Adrenal gland (tissue), 5 donors: ENCODE measurements at regions not wholly inside any gene's neighbourhood (a gene's known extent, or its start where the extent isn't known, plus 50 kb on each side); places are given as distances from the start of the nearest gene placed in this dataset.

Experiments
- POLR2A ChIP-seq, 2 donors: fragments of 450-650 bp; IDR thresholded peaks; one replicate each; pipeline ENCODE4 v1.6.1; 2017; ENCODE audit warnings: antibody characterized with exemption in 2 of 2, mild to moderate bottlenecking in 2 of 2, moderate library complexity in 1 of 2
- TF ChIP-seq, protein P1 (sequence below), 6 experiments: fragments of 450-650 bp in 4 of 6; fragments of 200-600 bp in 2 of 6; sonication (generic) in 1 of 6; IDR thresholded peaks; 1 replicate in 5 of 6; 2 replicates in 1 of 6; pipeline versions ENCODE4 v1.5.1 to v1.8.0; 2016 to 2021; ENCODE audit warnings: antibody characterized with exemption in 6 of 6, mild to moderate bottlenecking in 2 of 6, moderate library complexity in 1 of 6
- donor health status: DM: no; HTN: no; CAD: no.

DNA sequence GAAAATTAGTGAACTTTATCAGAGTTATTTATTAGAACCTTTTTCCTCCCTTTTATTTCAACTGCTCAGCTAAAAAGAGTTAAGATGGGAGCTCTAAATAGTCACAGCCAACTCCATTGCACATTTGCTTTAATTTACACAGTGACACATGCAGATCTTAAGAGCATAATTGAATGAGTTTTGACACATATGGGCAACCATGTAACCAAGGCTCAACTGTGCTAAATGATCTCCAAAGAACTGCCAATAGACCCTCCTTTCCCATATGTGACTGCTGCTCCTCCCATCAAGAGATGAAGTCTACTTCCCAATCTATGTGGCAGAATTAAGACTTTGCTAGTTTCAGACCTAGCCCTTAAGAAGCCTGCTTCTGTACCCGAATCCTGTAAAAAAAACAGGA is 960.0 kb downstream of the BCL11B start:
- TF ChIP-seq, protein P1, sequence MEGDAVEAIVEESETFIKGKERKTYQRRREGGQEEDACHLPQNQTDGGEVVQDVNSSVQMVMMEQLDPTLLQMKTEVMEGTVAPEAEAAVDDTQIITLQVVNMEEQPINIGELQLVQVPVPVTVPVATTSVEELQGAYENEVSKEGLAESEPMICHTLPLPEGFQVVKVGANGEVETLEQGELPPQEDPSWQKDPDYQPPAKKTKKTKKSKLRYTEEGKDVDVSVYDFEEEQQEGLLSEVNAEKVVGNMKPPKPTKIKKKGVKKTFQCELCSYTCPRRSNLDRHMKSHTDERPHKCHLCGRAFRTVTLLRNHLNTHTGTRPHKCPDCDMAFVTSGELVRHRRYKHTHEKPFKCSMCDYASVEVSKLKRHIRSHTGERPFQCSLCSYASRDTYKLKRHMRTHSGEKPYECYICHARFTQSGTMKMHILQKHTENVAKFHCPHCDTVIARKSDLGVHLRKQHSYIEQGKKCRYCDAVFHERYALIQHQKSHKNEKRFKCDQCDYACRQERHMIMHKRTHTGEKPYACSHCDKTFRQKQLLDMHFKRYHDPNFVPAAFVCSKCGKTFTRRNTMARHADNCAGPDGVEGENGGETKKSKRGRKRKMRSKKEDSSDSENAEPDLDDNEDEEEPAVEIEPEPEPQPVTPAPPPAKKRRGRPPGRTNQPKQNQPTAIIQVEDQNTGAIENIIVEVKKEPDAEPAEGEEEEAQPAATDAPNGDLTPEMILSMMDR (IDR thresholded peaks at IDR 0.05), result no peak
- no peak for TF ChIP-seq POLR2A (IDR thresholded peaks at IDR 0.05)
